Osteoblast (primary cell): ENCODE measurements at regions not wholly inside any gene's neighbourhood (a gene's known extent, or its start where the extent isn't known, plus 50 kb on each side); places are given as distances from the start of the nearest gene placed in this dataset.

ENCODE experiments used
- DNase-seq: peaks from one replicate; pipeline ENCODE4 v3.0.0; 2011; ENCODE audit warnings: low spot score, mixed read lengths; ENCODE audit not compliant: insufficient read length; ENCODE audit errors: missing footprints
- H2AFZ ChIP-seq: 2 replicates; pipeline ENCODE4 v1.6.0; 2011; ENCODE audit warnings: mild to moderate bottlenecking, low read length
- H3K27ac ChIP-seq: 2 replicates; pipeline ENCODE4 v1.5.1; 2011; ENCODE audit warnings: mild to moderate bottlenecking, low read depth, low read length, moderate library complexity
- H3K27me3 ChIP-seq: 2 replicates; pipeline ENCODE4 v1.6.0; 2012; ENCODE audit warnings: mild to moderate bottlenecking, control low read depth, inconsistent platforms, low read length, moderate library complexity; ENCODE audit not compliant: insufficient read depth
- H3K36me3 ChIP-seq: 2 replicates; pipeline ENCODE4 v1.5.1; 2011; ENCODE audit warnings: mild to moderate bottlenecking, low read length, control low read depth, moderate library complexity; ENCODE audit not compliant: insufficient read depth
- H3K4me1 ChIP-seq: 2 replicates; pipeline ENCODE4 v1.5.1; 2011; ENCODE audit warnings: mild to moderate bottlenecking, low read length, control low read depth, moderate library complexity; ENCODE audit not compliant: insufficient read depth
- H3K4me2 ChIP-seq: 2 replicates; pipeline ENCODE4 v1.6.0; 2011; ENCODE audit warnings: mild to moderate bottlenecking, low read length; ENCODE audit not compliant: insufficient read depth
- H3K4me3 ChIP-seq: fragments of 200-600 bp; sonication (generic); 3 replicates; pipeline ENCODE4 v1.5.1; 2012; ENCODE audit warnings: mild to moderate bottlenecking, low read length, inconsistent platforms; ENCODE audit not compliant: insufficient read depth
- H3K79me2 ChIP-seq: 2 replicates; pipeline ENCODE4 v1.6.0; 2012; ENCODE audit warnings: mild to moderate bottlenecking, low read length, control low read depth, inconsistent platforms; ENCODE audit not compliant: insufficient read depth
- H3K9me3 ChIP-seq: 2 replicates; pipeline ENCODE4 v1.5.1; 2011; ENCODE audit warnings: low read depth, low read length, control low read depth
- H4K20me1 ChIP-seq: 2 replicates; pipeline ENCODE4 v1.6.0; 2012; ENCODE audit warnings: mild to moderate bottlenecking, low read length, control low read depth; ENCODE audit not compliant: insufficient read depth
- TF ChIP-seq, protein P1 (sequence below): IDR thresholded peaks from 2 replicates; pipeline ENCODE4 v1.5.1; 2011; ENCODE audit warnings: mild to moderate bottlenecking, low read depth, low read length, moderate library complexity; ENCODE audit errors: extremely low read depth

DNA sequence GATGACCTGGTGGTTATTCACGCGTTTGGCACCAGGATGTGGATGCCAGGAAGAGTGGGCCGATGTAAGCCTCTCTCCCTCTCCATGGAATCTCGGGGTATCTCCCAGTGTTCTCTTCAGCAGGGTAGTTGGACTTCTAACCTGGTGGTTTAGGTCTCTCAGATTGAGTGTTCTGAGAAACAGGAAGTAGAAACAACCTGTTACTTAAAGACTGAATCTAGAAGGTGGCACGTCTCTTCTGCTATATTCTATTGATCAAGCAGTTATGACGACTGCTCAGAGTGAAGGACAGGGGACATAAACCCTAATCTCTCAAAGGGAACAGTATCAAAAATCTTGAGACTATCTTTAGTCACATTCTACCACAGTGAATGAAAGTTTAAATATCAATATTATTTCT, 918.7 kb upstream of the PIK3C3 start:
- TF ChIP-seq, protein P1, sequence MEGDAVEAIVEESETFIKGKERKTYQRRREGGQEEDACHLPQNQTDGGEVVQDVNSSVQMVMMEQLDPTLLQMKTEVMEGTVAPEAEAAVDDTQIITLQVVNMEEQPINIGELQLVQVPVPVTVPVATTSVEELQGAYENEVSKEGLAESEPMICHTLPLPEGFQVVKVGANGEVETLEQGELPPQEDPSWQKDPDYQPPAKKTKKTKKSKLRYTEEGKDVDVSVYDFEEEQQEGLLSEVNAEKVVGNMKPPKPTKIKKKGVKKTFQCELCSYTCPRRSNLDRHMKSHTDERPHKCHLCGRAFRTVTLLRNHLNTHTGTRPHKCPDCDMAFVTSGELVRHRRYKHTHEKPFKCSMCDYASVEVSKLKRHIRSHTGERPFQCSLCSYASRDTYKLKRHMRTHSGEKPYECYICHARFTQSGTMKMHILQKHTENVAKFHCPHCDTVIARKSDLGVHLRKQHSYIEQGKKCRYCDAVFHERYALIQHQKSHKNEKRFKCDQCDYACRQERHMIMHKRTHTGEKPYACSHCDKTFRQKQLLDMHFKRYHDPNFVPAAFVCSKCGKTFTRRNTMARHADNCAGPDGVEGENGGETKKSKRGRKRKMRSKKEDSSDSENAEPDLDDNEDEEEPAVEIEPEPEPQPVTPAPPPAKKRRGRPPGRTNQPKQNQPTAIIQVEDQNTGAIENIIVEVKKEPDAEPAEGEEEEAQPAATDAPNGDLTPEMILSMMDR, result no peak
- no peak overlapping the region for H3K27ac ChIP-seq
- no peak for DNase-seq
- no peak overlapping the region for H2AFZ ChIP-seq
- no peaks in the 10 kb centered on the region for H3K27me3 ChIP-seq
- H3K4me2 ChIP-seq, result no peak overlapping the region
- no peaks in the 10 kb centered on the region for H3K79me2 ChIP-seq
- H3K4me1 ChIP-seq, result no peaks in the 10 kb centered on the region
- H3K9me3 ChIP-seq, result no peaks in the 10 kb centered on the region
- no peaks in the 10 kb centered on the region for H3K36me3 ChIP-seq
- H3K4me3 ChIP-seq, result no peak overlapping the region
- H4K20me1 ChIP-seq, result no peaks in the 10 kb centered on the region

DNA sequence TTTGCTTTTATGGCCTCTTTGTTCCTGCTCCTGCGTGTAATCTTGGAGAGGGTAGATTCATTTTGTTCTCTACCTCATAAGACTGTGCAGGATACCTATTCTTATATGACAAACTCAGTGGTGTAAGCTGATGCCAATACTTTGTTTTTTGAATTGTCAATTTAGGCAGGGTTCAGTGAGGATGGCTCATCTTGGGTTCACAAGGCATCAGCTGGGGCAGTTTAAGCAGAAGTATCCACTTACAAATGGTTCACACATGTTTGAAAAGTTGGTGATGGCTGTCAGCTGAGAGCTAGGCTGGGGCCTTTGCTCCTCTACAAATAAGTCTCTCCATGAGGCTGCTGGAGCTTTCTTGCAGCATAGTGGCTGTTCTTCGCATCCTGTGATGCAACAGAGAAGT, 920.6 kb upstream of the PIK3C3 start:
- no peaks in the 10 kb centered on the region for H3K4me1 ChIP-seq
- H3K79me2 ChIP-seq, result no peaks in the 10 kb centered on the region
- H3K36me3 ChIP-seq, result no peaks in the 10 kb centered on the region
- no peak overlapping the region for H3K4me2 ChIP-seq
- no peak overlapping the region for H2AFZ ChIP-seq
- DNase-seq, result no peak
- no peaks in the 10 kb centered on the region for H4K20me1 ChIP-seq
- H3K27me3 ChIP-seq, result no peaks in the 10 kb centered on the region
- TF ChIP-seq, protein P1, result no peak
- no peak overlapping the region for H3K27ac ChIP-seq
- H3K4me3 ChIP-seq, result no peak overlapping the region
- H3K9me3 ChIP-seq, result no peaks in the 10 kb centered on the region

DNA sequence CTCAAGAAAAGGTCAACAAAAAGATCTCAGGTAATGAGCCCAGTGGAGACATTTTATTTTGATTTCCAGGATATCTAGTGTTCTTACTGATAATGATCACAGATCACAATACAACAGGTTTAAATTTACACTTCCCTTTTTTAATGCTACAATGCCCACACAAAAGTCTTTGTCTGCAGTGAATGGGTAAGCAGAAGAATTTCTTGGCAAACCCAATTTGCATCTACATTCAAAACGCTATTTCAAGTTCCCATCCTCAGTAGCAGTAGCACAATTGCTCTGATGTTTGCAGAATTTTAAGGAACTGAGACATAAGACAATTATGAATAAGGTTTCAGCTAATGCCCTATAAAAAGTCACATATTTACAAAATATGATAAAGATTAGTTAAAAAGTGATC, 929.4 kb upstream of the PIK3C3 start:
- no peak for DNase-seq
- Histone ChIP-seq H3K36me3 (no peaks in the 10 kb centered on the region), H3K4me1 (no peaks in the 10 kb centered on the region), H4K20me1 (no peaks in the 10 kb centered on the region), H3K27me3 (no peaks in the 10 kb centered on the region), H3K4me2 (no peak overlapping the region), H2AFZ (no peak overlapping the region), H3K4me3 (no peak overlapping the region), H3K27ac (no peak overlapping the region), H3K9me3 (peaks cover 1% of the 10 kb centered on the region), H3K79me2 (no peaks in the 10 kb centered on the region)
- TF ChIP-seq, protein P1, result no peak

DNA sequence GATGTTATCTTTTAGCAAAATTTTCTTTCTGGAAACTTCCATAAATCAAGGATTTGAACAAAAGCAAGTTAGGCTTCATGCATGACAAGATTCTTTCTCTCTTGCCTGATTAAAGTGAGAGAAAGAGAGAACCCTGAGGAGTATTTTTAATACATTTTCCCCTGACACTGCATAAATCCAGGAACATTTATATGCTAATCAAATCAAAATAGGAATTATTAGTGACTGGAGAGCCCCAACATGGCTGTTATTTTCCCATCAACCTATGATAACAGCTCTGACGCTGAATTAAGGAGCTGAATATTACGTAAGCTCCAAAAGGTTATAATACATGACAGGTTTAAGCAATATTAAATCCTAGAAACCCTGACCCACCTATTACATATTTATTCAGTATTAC, 930.2 kb upstream of the PIK3C3 start:
- Histone ChIP-seq H3K27me3 (no peaks in the 10 kb centered on the region), H3K4me2 (no peak overlapping the region), H3K9me3 (peaks cover 1% of the 10 kb centered on the region), H3K4me1 (no peaks in the 10 kb centered on the region), H2AFZ (no peak overlapping the region), H3K27ac (no peak overlapping the region), H3K79me2 (no peaks in the 10 kb centered on the region), H4K20me1 (no peaks in the 10 kb centered on the region), H3K36me3 (no peaks in the 10 kb centered on the region), H3K4me3 (no peak overlapping the region)
- TF ChIP-seq, protein P1, result no peak
- no peak for DNase-seq
